GM12891 (cell line): ENCODE measurements at regions not wholly inside any gene's neighbourhood (a gene's known extent, or its start where the extent isn't known, plus 50 kb on each side); places are given as distances from the start of the nearest gene placed in this dataset.

ENCODE experiments used
- DNase-seq: peaks from one replicate; pipeline ENCODE4 v3.0.0; 2011; ENCODE audit warnings: low spot score; ENCODE audit not compliant: insufficient read length
- FAIRE-seq: peaks from 2 replicates; lab custom pipeline; 2011; peaks lifted over from hg19 to GRCh38; lab: Jason Lieb, UNC
- PAX5 ChIP-seq: IDR thresholded peaks from 2 replicates; pipeline ENCODE4 v1.6.1; 2011; ENCODE audit warnings: low read length, moderate library complexity, mild to moderate bottlenecking; ENCODE audit not compliant: insufficient read depth, severe bottlenecking
- POLR2A ChIP-seq: IDR thresholded peaks from 2 replicates; pipeline ENCODE4 v1.6.1; 2011; ENCODE audit warnings: low read depth, low read length, control low read depth
- POLR2AphosphoS5 ChIP-seq: IDR thresholded peaks from 2 replicates; pipeline ENCODE4 v1.6.1; 2011; ENCODE audit warnings: low read depth, low read length, control low read depth
- POU2F2 ChIP-seq: IDR thresholded peaks from 2 replicates; pipeline ENCODE4 v1.6.1; 2011; ENCODE audit warnings: low read depth, mild to moderate bottlenecking, control low read depth, low read length, moderate library complexity
- SPI1 ChIP-seq: IDR thresholded peaks from 2 replicates; pipeline ENCODE4 v1.6.1; 2011; ENCODE audit warnings: low read depth, low read length, control low read depth
- TAF1 ChIP-seq: IDR thresholded peaks from 2 replicates; pipeline ENCODE4 v1.6.1; 2011; ENCODE audit warnings: low read depth, low read length, control low read depth

- DNase-seq (no peak), FAIRE-seq (no peak)
- TF ChIP-seq PAX5 (no peak), SPI1 (no peak), POU2F2 (no peak), POLR2A (no peak), TAF1 (no peak), POLR2AphosphoS5 (no peak)
Observed at GRCh38 chr16:62478903-62479458, 442.7 kb upstream of the CDH8 start.

GRCh38 chr16:62477796-62478195, 441.6 kb upstream of the CDH8 start:
- DNase-seq (no peak), FAIRE-seq (no peak)
- no peak for TF ChIP-seq POLR2A
- no peak for TF ChIP-seq POLR2AphosphoS5
- TF ChIP-seq POU2F2 = no peak
- no peak for TF ChIP-seq SPI1
- TF ChIP-seq PAX5 = no peak
- no peak for TF ChIP-seq TAF1

- FAIRE-seq = no peak
- no peak for DNase-seq
- TF ChIP-seq SPI1 (no peak), PAX5 (no peak), POU2F2 (no peak), POLR2A (no peak), TAF1 (no peak), POLR2AphosphoS5 (no peak)
Observed at GRCh38 chr16:62475573-62475972, 439.3 kb upstream of the CDH8 start.

- FAIRE-seq (no peak), DNase-seq (no peak)
- TF ChIP-seq SPI1 (no peak), PAX5 (no peak), TAF1 (no peak), POLR2A (no peak), POLR2AphosphoS5 (no peak), POU2F2 (no peak)
Observed at GRCh38 chr16:62462971-62463370, 426.7 kb upstream of the CDH8 start.

GRCh38 chr16:62450291-62450690, 414.1 kb upstream of the CDH8 start:
- no peak for FAIRE-seq
- no peak for TF ChIP-seq POLR2AphosphoS5
- DNase-seq = no peak

- TF ChIP-seq SPI1 (no peak), POU2F2 (no peak)
- FAIRE-seq (no peak), DNase-seq (no peak)
Observed at GRCh38 chr16:62445909-62446308, 409.7 kb upstream of the CDH8 start.

- TF ChIP-seq POLR2A (no peak), PAX5 (no peak), SPI1 (no peak), POU2F2 (no peak), TAF1 (no peak), POLR2AphosphoS5 (no peak)
- DNase-seq = no peak
- FAIRE-seq = no peak
Observed at GRCh38 chr16:62424206-62424605, 388.0 kb upstream of the CDH8 start.

GRCh38 chr16:62408760-62409159, 372.5 kb upstream of the CDH8 start:
- DNase-seq (no peak), FAIRE-seq (no peak)
- TF ChIP-seq SPI1 = no peak
- TF ChIP-seq POLR2AphosphoS5 = no peak
- no peak for TF ChIP-seq PAX5
- no peak for TF ChIP-seq POLR2A
- no peak for TF ChIP-seq POU2F2
- TF ChIP-seq TAF1 = no peak

GRCh38 chr16:62406387-62406786, 370.1 kb upstream of the CDH8 start:
- TF ChIP-seq POLR2A = no peak
- no peak for TF ChIP-seq TAF1
- no peak for TF ChIP-seq POLR2AphosphoS5
- TF ChIP-seq POU2F2 = no peak
- TF ChIP-seq SPI1 = no peak
- FAIRE-seq (no peak), DNase-seq (no peak)

GRCh38 chr16:62404842-62405611, 368.8 kb upstream of the CDH8 start:
- no peak for DNase-seq
- TF ChIP-seq POLR2A (no peak), PAX5 (no peak), POLR2AphosphoS5 (no peak), POU2F2 (no peak), SPI1 (no peak), TAF1 (no peak)
- no peak for FAIRE-seq
